ENCODE measurements at regions not wholly inside any gene's neighbourhood (a gene's known extent, or its start where the extent isn't known, plus 50 kb on each side); places are given as distances from the start of the nearest gene placed in this dataset.

DNA sequence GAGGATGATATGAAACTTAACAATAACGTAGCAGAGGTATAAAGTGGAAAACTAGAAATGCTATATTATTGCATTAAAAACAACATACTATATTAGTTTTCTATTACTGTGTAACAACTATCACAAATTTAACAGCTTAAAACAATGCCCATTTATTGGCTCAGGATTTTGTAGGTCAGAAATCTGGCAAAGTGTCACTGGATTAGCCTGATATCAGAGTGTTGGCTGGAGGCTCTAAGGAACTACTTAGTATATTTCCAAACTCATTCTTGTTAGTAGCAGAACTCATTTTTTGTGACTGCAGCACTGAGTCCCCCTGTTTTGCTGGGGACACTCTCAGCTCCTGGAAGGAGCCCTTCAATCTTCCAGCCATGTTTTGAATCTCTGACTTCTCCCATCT lies 306.8 kb downstream of the ETV1 start (continued):
- no peak for TF ChIP-seq REST (IDR thresholded peaks at IDR 0.05; ENCODE audit: unreplicated experiment)
- TF ChIP-seq JUNB (IDR thresholded peaks at IDR 0.05; ENCODE audit: unreplicated experiment), result no peak

- DNase-seq (ENCODE audit: low spot score) (no peak), ATAC-seq (no peak)
- Mint-ChIP-seq H3K36me3 (ENCODE audit: low read depth) (no peaks in the 10 kb centered on the region), H3K9me3 (no peaks in the 10 kb centered on the region), H3K4me3 (no peak overlapping the region), H3K27me3 (ENCODE audit: insufficient read depth, low read depth, poor library complexity) (no peaks in the 10 kb centered on the region), H3K4me1 (no peaks in the 10 kb centered on the region), H3K27ac (no peak overlapping the region)
- Histone ChIP-seq H2AFZ (no peak overlapping the region), H3K9me2 (ENCODE audit: insufficient read depth) (no peaks in the 10 kb centered on the region), H3K4me1 (ENCODE audit: insufficient read depth) (no peaks in the 10 kb centered on the region), H3K4me3 (no peak overlapping the region), H3K36me3 (ENCODE audit: insufficient read depth) (no peaks in the 10 kb centered on the region), H3K4me2 (no peak overlapping the region), H3F3A (replicated peaks; ENCODE audit: low read depth) (no peaks in the 10 kb centered on the region), H3K79me2 (replicated peaks; ENCODE audit: insufficient read depth) (no peaks in the 10 kb centered on the region), H4K20me1 (replicated peaks; ENCODE audit: insufficient read depth) (0 out of 2 replicates have a peak, but pooled peaks cover 4% of the 10 kb centered on the region), H3K27me3 (ENCODE audit: insufficient read depth) (no peaks in the 10 kb centered on the region), H3K27ac (ENCODE audit: low read depth) (no peak overlapping the region)
- TF ChIP-seq POLR2AphosphoS5 (IDR thresholded peaks at IDR 0.05; ENCODE audit: low read depth), result no peak
- no peak for TF ChIP-seq REST (IDR thresholded peaks at IDR 0.05; ENCODE audit: unreplicated experiment)
- no peak for TF ChIP-seq EZH2 (IDR thresholded peaks at IDR 0.05; ENCODE audit: low read depth, unreplicated experiment)
- TF ChIP-seq, protein P1, sequence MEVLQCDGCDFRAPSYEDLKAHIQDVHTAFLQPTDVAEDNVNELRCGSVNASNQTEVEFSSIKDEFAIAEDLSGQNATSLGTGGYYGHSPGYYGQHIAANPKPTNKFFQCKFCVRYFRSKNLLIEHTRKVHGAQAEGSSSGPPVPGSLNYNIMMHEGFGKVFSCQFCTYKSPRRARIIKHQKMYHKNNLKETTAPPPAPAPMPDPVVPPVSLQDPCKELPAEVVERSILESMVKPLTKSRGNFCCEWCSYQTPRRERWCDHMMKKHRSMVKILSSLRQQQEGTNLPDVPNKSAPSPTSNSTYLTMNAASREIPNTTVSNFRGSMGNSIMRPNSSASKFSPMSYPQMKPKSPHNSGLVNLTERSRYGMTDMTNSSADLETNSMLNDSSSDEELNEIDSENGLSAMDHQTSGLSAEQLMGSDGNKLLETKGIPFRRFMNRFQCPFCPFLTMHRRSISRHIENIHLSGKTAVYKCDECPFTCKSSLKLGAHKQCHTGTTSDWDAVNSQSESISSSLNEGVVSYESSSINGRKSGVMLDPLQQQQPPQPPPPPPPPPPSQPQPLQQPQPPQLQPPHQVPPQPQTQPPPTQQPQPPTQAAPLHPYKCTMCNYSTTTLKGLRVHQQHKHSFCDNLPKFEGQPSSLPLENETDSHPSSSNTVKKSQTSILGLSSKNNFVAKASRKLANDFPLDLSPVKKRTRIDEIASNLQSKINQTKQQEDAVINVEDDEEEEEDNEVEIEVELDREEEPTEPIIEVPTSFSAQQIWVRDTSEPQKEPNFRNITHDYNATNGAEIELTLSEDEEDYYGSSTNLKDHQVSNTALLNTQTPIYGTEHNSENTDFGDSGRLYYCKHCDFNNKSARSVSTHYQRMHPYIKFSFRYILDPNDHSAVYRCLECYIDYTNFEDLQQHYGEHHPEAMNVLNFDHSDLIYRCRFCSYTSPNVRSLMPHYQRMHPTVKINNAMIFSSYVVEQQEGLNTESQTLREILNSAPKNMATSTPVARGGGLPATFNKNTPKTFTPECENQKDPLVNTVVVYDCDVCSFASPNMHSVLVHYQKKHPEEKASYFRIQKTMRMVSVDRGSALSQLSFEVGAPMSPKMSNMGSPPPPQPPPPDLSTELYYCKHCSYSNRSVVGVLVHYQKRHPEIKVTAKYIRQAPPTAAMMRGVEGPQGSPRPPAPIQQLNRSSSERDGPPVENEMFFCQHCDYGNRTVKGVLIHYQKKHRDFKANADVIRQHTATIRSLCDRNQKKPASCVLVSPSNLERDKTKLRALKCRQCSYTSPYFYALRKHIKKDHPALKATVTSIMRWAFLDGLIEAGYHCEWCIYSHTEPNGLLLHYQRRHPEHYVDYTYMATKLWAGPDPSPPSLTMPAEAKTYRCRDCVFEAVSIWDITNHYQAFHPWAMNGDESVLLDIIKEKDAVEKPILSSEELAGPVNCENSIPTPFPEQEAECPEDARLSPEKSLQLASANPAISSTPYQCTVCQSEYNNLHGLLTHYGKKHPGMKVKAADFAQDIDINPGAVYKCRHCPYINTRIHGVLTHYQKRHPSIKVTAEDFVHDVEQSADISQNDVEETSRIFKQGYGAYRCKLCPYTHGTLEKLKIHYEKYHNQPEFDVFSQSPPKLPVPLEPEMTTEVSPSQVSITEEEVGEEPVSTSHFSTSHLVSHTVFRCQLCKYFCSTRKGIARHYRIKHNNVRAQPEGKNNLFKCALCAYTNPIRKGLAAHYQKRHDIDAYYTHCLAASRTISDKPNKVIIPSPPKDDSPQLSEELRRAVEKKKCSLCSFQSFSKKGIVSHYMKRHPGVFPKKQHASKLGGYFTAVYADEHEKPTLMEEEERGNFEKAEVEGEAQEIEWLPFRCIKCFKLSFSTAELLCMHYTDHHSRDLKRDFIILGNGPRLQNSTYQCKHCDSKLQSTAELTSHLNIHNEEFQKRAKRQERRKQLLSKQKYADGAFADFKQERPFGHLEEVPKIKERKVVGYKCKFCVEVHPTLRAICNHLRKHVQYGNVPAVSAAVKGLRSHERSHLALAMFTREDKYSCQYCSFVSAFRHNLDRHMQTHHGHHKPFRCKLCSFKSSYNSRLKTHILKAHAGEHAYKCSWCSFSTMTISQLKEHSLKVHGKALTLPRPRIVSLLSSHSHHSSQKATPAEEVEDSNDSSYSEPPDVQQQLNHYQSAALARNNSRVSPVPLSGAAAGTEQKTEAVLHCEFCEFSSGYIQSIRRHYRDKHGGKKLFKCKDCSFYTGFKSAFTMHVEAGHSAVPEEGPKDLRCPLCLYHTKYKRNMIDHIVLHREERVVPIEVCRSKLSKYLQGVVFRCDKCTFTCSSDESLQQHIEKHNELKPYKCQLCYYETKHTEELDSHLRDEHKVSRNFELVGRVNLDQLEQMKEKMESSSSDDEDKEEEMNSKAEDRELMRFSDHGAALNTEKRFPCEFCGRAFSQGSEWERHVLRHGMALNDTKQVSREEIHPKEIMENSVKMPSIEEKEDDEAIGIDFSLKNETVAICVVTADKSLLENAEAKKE (CRISPR knock-in tag; IDR thresholded peaks at IDR 0.05), result no peak
Measured at GRCh38 chr7:13687500-13687899, 302.0 kb downstream of the ETV1 start.

Data from GM23338 (cell line).